HTERT RPE-1 (cell line): ENCODE measurements at regions not wholly inside any gene's neighbourhood (a gene's known extent, or its start where the extent isn't known, plus 50 kb on each side); places are given as distances from the start of the nearest gene placed in this dataset.
"Not testable (repeated sequence)": the region's sequence is repeated elsewhere in the genome, so short reads cannot be mapped to it uniquely, and the experiment has no call there.

Experiments
- in situ Hi-C: fragments of 300-500 bp; cut with MboI; formaldehyde crosslinking; loops from 4 replicates; pipeline ENCODE4 v1.14.3; 2020; ENCODE audit warnings: low sequenced_read_pairs

- in situ Hi-C loops = no loop called here
These were observed 351.8 kb downstream of the SHANK2 start for GRCh38 chr11:70900540-70900939.

GRCh38 chr11:70901951-70902521 lies 350.3 kb downstream of the SHANK2 start:
- in situ Hi-C loops = no loop called here

- in situ Hi-C loops = not testable (repeated sequence)
These were observed 349.1 kb downstream of the SHANK2 start for GRCh38 chr11:70903229-70903628.

- in situ Hi-C loops = no loop called here
These were observed 346.3 kb downstream of the SHANK2 start for GRCh38 chr11:70906101-70906500.

- in situ Hi-C loops = no loop called here
These were observed 344.2 kb downstream of the SHANK2 start for GRCh38 chr11:70908223-70908622.

- in situ Hi-C loops = no loop called here
These were observed 341.5 kb downstream of the SHANK2 start for GRCh38 chr11:70910835-70911234.

- in situ Hi-C loops = no loop called here
These were observed 340.0 kb downstream of the SHANK2 start for GRCh38 chr11:70912226-70912840.

GRCh38 chr11:70913715-70914231 lies 338.6 kb downstream of the SHANK2 start:
- in situ Hi-C loops = no loop called here

- in situ Hi-C loops = no loop called here
These were observed 337.9 kb downstream of the SHANK2 start for GRCh38 chr11:70914496-70914895.

- in situ Hi-C loops = no loop called here
These were observed 337.0 kb downstream of the SHANK2 start for GRCh38 chr11:70915158-70915985.

GRCh38 chr11:70916351-70916750 lies 336.0 kb downstream of the SHANK2 start:
- in situ Hi-C loops = no loop called here

GRCh38 chr11:70918242-70918641 lies 334.1 kb downstream of the SHANK2 start:
- in situ Hi-C loops = no loop called here

- in situ Hi-C loops = no loop called here
These were observed 330.6 kb downstream of the SHANK2 start for GRCh38 chr11:70921804-70922203.

GRCh38 chr11:70924108-70924507 lies 328.3 kb downstream of the SHANK2 start:
- in situ Hi-C loops = no loop called here

- in situ Hi-C loops = no loop called here
These were observed 327.1 kb downstream of the SHANK2 start for GRCh38 chr11:70925238-70925637.

- in situ Hi-C loops = no loop called here
These were observed 325.7 kb downstream of the SHANK2 start for GRCh38 chr11:70926543-70927201.

- in situ Hi-C loops = no loop called here
These were observed 323.4 kb downstream of the SHANK2 start for GRCh38 chr11:70928854-70929598.

- in situ Hi-C loops = no loop called here
These were observed 322.2 kb downstream of the SHANK2 start for GRCh38 chr11:70930215-70930614.

GRCh38 chr11:70931430-70931829 lies 320.9 kb downstream of the SHANK2 start:
- in situ Hi-C loops = no loop called here

- in situ Hi-C loops = no loop called here
These were observed 318.3 kb downstream of the SHANK2 start for GRCh38 chr11:70933981-70934583.
